Activated CD4-positive, alpha-beta T cell treated with anti-CD3 and anti-CD28 coated beads for 4 hours (primary cell): ENCODE measurements at regions not wholly inside any gene's neighbourhood (a gene's known extent, or its start where the extent isn't known, plus 50 kb on each side); places are given as distances from the start of the nearest gene placed in this dataset.
"Not testable (repeated sequence)": the region's sequence is repeated elsewhere in the genome, so short reads cannot be mapped to it uniquely, and the experiment has no call there.

Experiments
- DNase-seq, 2 donors: peaks; one replicate each; pipeline ENCODE4 v3.0.0-alpha.2; 2020

DNA sequence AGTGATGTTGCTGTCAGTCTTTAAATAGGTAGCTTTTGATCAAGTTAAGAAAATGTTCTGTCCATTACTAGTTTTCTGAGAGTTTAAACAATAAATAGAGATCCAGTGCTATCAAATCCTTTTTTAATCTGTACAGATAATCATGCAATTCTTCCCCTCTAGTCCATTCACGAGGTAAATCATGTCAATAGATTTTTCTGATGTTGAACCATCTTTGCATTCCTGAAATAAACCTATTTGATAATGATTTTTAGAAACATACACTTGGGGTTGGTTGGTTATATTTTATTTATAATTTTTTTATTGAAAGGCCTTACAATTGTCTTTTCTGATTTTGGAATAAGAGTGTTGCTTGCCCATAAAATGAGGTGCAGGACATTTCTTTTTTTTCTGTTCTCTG, 95.0 kb downstream of the FAM53A start:
- no peak for DNase-seq

DNA sequence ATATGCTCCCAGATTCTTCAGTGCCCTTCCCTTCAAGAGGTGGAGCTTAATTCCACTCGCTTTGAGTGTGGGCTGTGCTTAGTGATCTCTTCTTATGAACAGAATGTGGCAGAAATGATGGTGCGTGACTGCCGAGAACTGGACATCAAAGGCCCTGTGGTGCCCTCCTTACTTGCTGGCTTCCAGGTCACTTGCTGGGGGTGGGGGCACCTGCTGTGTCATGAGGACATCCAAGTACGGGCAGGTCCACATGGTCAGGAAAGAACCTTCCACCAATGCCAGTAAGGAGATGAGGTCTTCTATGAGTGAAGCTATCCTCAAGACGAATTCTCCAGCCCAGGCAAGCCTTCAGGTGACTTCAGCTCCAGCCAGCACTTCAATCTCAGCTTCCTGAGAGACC, 95.8 kb downstream of the FAM53A start:
- no peak for DNase-seq

DNA sequence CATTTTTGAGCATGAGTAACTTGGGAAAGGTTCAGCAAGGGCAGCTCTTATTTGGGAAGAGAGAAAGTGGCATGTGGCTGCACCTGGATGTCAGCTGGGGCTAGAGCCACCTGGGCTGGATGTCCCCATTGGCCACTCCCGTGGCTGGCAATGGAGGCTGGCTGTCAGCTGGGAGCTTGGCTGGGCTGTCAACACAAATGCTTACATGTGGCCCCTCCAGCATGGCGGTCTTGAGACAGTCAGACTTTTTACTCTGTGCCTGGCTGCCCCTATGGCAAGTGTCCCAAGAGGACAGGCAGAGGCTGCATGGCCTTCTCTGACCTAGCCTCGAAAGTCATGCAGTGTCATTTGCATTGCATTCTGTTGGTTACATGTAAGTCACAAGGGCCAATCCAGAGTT, 99.6 kb downstream of the FAM53A start:
- no peak for DNase-seq

DNA sequence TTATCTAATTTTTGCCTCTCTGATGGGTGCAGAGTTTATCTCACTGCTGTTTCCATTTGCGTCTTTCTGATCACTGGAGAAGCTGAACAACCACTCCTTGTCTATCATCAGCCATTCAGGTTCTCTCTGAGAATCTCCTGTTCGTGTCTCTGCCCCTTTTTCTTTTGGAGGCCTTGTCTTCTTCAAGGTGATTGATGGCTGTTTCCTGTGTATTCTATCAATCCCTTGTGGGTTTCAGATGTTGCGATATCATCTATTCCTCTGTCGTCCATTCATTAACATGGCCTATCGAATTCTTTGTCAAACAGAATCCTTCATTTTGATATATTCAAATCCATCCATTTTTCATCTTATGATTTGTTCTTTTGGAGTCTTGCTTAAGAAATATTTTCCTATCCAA, 100.3 kb downstream of the FAM53A start:
- DNase-seq: no peak

DNA sequence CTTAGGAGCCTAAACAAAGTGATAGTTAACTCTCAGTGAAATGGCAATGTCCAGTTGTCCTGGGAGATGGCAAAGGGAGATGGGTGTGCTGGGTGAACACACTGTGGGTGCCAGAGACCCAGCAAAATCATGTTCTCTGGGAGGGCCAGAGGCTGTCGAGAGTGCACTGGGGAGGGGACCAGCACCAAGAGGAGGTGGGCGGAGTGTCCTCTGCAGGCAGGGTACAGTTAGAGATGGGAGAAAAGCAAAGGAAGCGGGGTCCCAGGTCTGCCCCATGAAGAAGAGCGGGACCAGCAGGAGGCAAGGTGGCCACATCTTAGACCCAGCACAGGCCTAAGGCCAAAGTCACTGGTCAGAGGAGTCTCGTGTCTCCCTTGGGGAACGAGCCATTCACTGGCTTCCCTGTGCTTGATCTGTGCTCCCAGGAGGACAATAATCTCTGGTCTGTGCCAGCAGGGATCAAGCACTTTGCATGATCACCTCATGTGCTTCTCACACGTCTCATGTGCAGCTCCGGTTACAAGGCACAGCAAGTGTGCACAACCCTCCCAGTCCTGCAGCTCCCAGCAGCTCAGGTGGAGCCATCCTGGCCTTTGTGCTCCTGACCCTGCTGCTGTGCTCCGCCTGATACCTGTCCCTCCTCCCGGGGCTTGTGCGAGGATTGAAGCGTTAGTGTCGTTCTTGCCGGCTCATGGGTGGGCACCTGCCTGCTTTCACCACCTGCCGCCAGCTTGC, 100.9 kb downstream of the FAM53A start:
- DNase-seq: no peak

DNA sequence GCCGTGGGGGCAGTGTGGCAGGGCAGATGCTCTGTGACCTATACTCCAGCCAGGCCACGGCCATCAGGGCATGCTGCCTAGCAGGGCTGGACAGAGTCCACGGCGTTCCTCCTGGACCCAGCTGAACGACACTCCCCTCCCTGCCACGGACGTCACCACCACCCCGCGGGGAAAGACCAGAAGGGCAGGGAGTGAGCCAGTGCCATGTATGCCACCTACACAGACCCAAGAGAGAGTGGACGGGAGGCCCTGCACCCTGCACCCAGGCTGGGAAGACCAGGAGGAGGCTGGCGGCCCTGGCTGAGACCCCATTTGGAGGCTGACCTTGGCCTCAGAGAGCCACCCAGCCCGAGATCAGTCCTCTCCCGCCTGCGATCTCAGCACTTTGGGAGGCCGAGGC, 101.9 kb downstream of the FAM53A start:
- DNase-seq: no peak

DNA sequence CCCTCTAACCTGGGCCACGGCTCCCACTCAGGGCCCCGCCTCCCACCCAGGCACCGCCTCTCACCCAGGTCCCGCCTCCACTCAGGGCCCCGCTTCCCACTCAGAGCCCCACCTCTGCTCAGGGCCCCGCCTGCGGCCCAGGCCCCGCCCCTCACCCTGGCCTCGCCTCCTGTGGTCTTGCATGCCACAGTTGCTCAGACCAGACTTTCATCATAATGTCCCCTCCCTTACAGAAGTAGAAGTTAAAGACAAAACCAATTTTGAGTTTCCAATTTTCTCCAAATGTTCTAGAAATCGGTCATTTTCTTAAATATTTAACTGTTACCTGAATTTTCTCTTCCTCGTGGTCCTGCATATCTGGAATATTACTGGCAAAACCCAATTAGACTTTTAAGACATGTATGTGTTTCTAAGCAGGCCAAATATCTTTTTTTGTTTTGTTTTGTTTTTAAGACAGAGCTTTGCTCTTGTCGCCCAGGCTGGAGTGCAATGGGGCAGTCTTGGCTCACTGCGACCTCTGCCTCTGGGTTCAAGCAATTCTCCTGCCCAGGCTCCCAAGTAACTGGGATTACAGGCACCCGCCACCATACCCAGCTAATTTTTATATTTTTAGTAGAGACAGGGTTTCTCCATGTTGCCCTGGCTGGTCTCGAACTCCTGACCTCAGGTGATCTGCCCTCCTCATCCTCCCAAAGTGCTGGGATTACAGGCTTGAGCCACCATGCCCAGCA, 102.8 kb downstream of the FAM53A start:
- DNase-seq: peak; percentile 84 to 86

DNA sequence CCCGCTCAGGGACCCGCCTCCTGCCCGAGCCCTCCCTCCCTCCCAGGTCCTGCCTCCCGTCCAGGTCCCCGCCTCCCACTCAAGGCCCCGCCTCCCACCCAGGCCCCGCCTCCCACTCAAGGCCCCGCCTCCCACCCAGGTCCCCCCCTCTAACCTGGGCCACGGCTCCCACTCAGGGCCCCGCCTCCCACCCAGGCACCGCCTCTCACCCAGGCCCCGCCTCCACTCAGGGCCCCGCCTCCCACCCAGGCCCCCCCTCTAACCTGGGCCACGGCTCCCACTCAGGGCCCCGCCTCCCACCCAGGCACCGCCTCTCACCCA, 103.5 kb downstream of the FAM53A start:
- DNase-seq: not testable (repeated sequence)

DNA sequence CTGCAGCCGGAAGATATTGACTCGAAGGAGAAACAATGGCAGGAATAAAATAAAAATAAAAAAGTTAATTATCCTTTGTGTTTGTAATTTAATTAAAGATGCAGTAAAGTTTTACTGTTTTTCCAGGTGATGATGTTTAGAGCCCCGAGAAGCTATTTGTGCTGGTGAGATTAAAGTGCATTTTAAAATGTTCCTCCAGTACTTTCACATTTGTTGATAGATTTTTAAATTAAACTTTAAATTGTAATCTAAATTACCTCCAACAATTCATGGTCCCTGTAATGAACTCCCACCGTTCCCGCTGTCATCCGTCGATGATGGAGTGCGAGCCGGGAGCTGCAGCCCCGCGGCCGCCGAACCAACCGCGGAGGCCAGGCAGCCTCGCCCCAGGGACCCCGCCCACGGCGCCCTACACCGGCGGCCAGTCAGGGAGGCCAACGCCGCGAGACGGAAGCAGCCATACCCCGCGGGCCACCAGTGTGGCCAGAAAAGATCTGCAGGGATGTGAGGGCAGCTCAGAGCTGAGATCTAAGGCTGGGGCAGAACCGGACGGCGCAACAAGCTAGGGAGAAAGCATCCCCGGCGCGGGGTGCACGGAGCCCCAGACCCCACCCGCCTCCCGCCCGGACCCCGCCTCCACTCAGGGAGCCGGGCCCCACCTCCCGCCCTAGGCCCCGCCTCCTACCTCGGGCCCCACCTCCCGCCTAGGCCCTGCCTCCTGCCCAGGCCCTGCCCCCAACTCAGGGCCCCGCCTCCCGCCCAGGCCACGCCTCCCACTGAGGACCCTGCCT, 104.0 kb downstream of the FAM53A start:
- DNase-seq: peak; percentile 93

DNA sequence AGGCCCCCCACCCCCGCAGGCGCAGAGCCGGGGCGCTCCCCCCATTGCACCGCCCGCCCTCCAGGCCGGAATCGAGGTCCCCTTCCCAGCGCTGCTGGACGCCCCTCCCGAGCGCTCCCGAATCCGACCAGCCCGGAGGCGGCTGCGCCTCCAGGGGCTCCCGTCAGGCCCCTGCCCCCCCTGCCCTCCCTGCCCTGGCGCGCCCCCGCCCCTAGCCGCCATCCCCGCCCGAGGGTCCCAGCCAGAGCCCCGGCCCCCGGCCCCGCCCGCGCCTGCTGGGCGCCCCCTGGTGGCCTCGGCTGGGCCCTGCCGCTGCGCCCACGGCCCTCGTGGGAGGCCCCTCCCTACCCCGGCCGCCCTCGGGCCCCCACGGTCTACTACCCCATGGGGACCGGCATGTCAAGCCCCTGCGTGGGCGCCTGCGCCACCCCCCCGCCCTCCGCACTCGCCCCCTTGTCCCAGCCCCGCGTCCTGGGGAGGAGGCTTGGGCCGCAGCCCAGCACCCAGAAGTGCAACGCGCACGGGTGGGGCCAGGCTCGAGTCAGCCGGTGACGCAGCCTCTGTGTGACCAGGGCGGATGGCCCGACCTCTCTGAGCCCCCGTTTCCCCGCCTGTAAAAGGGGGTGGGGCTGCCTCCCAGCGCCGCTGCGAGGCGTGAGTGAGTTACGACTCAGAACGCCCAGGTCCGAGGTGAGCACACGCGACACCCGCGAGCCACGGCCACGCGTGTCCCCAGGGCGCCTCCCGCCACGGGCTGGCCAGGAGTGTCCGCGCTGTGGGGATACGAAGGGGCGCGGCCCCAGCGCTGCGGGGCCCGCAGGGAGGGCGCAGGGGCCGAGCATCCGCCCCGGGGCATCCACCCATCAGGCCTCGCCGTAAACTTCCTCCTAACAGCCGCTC, 104.9 kb downstream of the FAM53A start:
- peak; percentile 70 to 77 for DNase-seq

DNA sequence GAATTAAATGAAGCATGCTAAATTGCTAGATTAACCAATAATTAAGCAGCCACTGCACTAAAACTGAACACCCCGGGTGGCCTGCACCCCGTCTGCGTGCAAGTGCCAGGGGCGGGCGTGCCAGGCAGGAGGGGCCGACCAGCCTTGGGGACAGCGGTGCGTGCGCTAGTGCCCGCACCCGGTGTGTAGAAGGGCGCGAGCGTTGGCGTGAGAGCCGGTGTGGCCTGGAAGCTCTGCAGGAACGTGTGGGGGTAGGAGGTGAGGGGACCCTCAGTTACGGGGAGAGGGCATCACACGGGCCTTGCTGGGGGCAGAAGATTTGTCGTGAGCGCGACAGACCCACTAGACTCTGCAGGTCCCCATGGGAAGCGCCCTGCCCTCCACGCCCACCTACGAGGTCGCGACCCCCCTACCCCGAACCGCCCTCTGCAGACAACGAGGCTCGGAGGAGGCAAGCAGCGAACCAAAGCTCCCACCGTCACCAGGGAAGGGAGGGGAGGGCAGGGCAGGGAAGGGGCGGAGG, 105.8 kb downstream of the FAM53A start:
- no peak for DNase-seq

DNA sequence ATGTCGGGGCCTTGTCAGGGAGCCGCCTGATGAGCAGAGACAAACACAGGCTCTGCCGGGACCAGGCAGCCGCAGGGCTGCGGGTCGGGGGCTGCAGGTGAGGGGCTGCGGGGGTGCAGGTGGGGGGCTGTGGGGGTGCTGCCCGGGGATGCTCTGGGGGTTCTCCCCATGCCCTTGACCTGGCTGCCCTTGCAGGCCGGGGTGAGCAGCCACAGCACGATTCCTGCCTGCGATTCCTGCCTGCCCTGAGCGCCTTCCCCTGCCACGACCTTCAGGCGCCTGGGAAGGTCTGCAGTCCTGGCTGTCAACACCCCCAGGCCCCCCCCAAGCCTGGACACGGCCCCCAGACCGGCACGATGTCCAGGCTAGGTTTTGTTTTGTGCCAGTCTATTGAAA, 106.3 kb downstream of the FAM53A start:
- DNase-seq: no peak

DNA sequence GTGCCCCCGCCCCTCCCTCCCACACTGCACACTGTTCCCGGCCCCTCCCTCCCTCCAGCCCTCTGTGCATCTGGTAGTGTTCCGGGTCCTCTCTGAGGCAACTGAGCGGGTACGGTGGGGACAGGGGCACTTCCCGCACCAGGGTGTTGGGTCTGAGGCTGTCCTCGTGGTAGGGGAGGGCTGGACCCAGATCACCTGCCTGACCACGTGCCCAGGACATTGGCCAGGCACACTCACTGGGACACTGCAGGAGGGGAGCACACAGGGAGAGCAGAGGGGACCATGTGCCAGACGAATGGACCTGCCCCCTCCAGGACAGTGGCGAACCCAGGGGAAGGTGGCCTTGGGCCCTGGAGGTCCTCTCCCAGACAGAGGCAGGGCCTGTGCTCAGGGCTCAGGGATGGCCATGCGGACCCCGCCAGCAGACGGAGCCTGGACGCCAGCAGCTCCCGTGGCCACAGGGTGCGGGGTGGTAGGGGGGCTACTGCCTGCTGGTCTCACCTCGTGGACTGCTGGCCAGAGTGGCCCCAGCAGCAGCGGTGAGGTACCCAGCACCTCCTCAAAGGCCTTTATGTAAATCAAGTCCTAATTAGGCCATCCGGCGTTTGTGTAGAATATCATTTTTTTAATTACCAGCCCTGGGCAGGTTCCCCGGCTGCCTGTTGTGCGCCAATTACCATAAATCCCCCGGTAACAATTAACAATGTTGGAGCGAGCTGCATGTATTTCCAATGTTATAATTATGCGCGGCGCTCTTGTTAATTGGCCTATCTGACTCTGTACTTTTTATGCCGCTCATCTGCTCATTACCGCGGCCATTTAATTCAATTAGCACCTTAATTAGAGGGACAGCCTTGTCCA, 106.9 kb downstream of the FAM53A start:
- DNase-seq: no peak

DNA sequence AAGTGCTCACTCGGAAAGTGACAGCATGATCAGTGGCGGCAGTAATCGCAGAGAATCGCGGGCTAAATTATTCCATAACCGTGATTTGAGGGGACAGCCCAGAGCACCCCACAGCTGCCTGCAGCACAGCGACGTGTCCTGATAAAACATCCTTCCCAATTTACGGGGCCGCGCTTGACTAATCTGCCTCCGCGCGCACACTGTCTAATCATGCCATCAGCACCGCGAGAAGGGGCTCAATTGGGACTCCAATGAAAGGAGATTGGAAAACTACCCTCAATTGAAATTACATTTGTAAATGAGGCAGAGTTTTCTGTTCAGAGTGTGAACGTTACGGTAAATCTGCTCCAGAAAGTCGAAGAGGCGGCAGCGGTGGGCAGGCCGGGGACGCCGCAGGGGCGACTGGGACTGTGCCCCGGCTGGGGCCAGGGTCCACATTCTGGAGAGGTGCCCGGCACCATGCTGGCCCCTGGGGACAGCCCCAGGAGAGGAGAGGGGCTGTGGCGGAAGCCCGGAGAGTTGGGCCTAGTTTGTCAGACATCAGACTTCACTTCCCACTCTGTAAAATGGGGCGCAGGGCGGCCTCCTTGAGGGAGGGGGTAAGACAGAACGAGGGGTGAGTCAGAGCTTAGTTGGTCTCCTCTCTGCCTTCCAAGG, 107.7 kb downstream of the FAM53A start:
- no peak for DNase-seq

DNA sequence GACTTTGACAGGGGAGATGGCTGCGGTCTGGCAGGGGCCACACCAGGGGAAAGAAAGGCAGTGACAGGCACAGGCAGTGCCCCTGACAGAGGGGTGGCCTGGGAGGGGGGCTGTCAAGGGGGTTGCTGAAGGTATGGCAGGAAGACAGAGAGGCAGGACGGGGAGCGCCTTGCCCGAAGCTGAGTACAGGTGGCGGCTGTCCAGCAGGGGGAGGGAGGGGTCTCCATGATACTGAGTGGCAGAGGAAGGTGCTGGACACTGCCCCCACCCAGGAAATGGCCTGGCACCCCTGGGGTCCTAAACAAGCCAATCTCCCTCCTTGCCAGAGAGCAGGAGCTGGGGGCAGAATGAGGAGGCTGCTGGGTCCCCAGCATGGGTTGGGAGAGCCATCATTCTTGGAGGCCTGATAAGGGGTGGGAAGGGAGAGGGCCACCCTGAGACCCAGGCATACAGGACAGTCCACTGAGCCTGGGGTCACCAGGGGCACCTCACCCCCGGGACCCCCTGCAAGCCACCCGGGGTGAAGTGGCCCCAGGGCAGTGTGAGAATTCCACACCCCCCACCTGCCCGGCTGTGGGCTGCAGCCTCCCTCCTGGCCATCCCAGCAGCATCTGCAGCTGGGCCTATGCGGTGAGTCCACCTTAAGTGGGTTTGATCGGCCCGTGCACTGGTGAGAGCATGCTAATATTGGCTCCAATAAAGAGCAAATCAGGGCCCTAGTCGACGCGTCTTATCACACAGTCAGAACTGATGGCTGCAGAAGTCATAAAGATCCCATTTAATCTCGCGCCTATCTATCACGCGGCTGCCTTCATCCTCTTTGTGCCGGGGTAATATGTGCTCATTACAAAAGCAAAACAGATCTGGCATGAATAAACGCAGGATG, 108.5 kb downstream of the FAM53A start:
- no peak for DNase-seq

DNA sequence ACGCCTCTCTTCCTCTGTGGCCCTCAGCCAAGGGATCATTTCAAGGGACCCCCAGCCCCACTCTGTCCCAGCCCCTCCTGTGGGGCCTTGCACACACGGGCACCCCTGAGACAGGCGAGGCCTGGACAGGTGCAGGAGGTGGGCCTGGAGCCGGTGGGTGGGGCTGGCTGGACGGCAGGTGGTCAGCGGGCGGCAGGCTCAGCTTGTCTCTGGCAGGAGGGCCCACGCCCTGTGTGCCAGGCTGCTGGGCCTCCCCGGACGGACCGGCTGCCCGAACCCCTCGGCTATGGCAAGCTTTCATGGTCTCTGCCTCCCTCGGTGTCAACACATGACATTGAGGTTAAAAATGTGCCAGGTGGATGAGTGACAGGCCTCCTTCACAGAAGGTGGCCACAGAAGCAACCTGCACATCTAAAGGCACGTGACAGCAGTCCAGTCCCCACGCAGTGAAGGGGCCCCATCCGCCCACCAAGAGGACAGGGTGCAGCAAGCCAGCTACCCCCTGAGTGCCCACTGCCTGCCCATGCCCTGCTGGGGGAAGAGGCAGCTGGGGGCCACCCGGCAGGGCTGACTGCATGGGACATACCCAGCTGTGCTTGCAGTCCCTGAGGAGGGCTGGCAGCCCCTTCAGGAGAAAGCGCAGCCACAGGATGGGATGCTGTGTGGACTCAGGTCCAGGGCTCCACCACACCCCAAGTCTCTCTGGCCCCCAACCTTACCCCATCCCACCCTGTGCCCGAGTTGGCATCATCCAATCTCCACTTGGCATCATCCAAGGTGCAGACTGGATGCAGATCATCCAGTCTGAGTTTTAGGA, 109.3 kb downstream of the FAM53A start:
- no peak for DNase-seq

DNA sequence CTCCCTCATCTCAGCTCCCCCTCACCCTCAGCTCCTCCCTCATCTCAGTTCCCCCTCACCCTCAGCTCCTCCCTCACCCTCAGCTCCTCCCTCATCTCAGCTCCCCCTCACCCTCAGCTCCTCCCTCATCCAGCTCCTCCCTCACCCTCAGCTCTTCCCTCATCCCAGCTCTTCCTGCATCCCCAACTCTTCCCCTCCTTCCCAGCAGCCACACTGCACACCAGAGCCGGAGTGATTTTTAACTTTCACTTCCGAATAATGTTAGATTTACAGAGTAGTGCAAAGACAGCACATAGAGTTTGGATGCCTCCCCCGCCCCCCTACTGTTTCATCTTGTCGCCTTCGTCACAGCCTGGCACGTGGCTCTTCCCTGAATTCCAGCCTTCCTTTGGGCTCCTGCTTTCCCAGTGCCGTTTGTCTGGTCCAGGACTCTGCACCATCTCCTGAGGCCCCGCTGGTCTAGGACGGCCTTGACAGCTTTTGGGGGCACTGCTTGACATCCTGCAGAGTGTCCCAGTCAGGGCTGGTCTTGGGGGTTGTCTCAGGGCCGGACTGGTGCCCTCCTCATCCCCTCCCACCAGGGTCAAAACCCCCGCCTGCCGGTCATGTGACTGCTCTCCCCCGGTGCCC, 110.2 kb downstream of the FAM53A start:
- no peak for DNase-seq

DNA sequence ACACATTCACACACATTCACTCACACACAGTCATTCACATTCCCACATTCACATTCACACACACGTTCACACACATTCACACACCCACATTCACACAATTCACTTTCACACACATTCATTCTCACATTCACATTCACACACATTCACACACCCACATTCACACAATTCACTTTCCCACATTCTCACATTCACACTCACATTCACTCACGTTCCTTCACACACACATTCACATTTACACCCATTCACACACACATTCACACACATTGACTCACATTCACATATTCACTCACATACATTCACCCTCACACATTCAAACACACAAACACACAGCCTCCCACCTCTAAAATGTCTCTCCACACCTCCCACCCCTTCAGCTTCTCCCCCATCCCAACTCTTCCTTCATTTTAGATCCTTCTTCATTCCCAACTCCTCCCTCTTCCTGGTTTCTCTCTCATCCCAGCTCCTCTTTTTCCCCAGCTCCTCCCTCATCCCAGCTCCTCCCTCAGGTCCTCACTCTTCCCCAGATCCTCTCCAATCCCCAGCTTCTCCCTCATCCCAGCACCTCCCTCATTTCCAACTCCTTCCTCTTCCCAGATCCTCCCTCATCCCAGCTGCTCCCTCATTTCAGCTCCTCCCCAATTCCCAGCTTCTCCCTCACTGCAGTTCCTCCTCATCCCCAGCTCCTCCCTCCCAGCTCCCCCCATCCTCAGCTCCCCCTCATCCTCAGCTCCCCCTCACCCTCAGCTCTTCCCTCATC, 111.0 kb downstream of the FAM53A start:
- DNase-seq: no peak
